HepG2 (cell line): ENCODE measurements at regions not wholly inside any gene's neighbourhood (a gene's known extent, or its start where the extent isn't known, plus 50 kb on each side); places are given as distances from the start of the nearest gene placed in this dataset.

Experiments used
- ATAC-seq: fragments of 200-7000 bp; cut with Tn5 transposase; 3 replicates; pipeline ENCODE4 v1.9.1; 2020; ENCODE audit warnings: mild to moderate bottlenecking, moderate library complexity
- BruUV-seq: library from RNA; stranded (reverse); fragments of 400-500 nt; replicated peaks from 2 replicates; lab custom pipeline; 2021; lab: Mats Ljungman, UMichigan
- CTCF ChIA-PET: fragments of 300-600 bp; formaldehyde crosslinking; extraction: SDS; loops from one replicate; lab custom pipeline; 2021; ENCODE audit warnings: low total read pairs, inconsistent platforms, low intra/inter-chr PET ratio; lab: Yijun Ruan, JAX
- POLR2A ChIA-PET: fragments of 350-600 bp; sonication (Branson Sonifier 250); formaldehyde crosslinking; loops from one replicate; lab custom pipeline; 2020; ENCODE audit warnings: antibody characterized with exemption, inconsistent platforms; lab: Yijun Ruan, JAX
- DNase-seq: peaks from one replicate; pipeline ENCODE4 v3.0.0-alpha.2; 2015; ENCODE audit warnings: low spot score
- FAIRE-seq: peaks from 3 replicates; lab custom pipeline; 2011; peaks lifted over from hg19 to GRCh38; lab: Jason Lieb, UNC
- H2AFZ ChIP-seq: one replicate; pipeline ENCODE4 v1.6.1; 2011; ENCODE audit warnings: low read length, inconsistent platforms
- H3K27ac ChIP-seq: fragments of 300-600 bp; 3 replicates; pipeline ENCODE4 v1.8.0; 2011; ENCODE audit warnings: mixed run types, mild to moderate bottlenecking, mixed read lengths, low read length, inconsistent platforms; ENCODE audit not compliant: insufficient read depth; ENCODE audit errors: extremely low read length
- H3K27me3 ChIP-seq, 2 experiments: fragments of 200-600 bp in 1 of 2; 2 replicates in 1 of 2; 3 replicates in 1 of 2; pipeline versions ENCODE4 v1.6.0 to v1.8.0; 2011; ENCODE audit warnings: low read length in 2 of 2, mild to moderate bottlenecking in 2 of 2, moderate library complexity in 2 of 2, inconsistent platforms in 1 of 2; ENCODE audit not compliant: insufficient read depth in 2 of 2, control insufficient read depth in 1 of 2
- H3K36me3 ChIP-seq, 2 experiments: fragments of 200-600 bp in 1 of 2; replicated peaks in 1 of 2; 2 replicates in 1 of 2; 3 replicates in 1 of 2; pipeline versions ENCODE4 v1.5.1 to v1.8.0; 2011; ENCODE audit warnings: low read length in 2 of 2, inconsistent platforms in 1 of 2; ENCODE audit not compliant: insufficient read depth in 2 of 2, control insufficient read depth in 1 of 2
- H3K4me1 ChIP-seq: 2 replicates; pipeline ENCODE4 v1.5.1; 2012; ENCODE audit warnings: low read length, inconsistent platforms; ENCODE audit not compliant: insufficient read depth
- H3K4me2 ChIP-seq: 2 replicates; pipeline ENCODE4 v1.6.0; 2011; ENCODE audit warnings: low read depth, low read length, inconsistent platforms
- H3K4me3 ChIP-seq, 3 experiments: fragments of 200-600 bp in 1 of 3; sonication (generic), shearing (Covaris generic) in 1 of 3; replicated peaks in 1 of 3; 2 replicates each; pipeline ENCODE4 v1.5.1; 2011 to 2016; ENCODE audit warnings: low read length in 3 of 3, inconsistent platforms in 2 of 3, low read depth in 2 of 3, mild to moderate bottlenecking in 2 of 3, control low read depth in 1 of 3, mixed read lengths in 1 of 3; ENCODE audit not compliant: insufficient read depth in 1 of 3
- H3K79me2 ChIP-seq: one replicate; pipeline ENCODE4 v1.6.1; 2011; ENCODE audit warnings: low read length, inconsistent platforms; ENCODE audit not compliant: insufficient read depth
- H3K9ac ChIP-seq: 2 replicates; pipeline ENCODE4 v1.6.0; 2011; ENCODE audit warnings: mild to moderate bottlenecking, low read depth, low read length, inconsistent platforms; ENCODE audit not compliant: insufficient read depth
- H3K9me3 ChIP-seq: 2 replicates; pipeline ENCODE4 v1.5.1; 2012; ENCODE audit warnings: mild to moderate bottlenecking, low read length
- H4K20me1 ChIP-seq: 2 replicates; pipeline ENCODE4 v1.6.0; 2011; ENCODE audit warnings: inconsistent platforms, mild to moderate bottlenecking, low read length, moderate library complexity; ENCODE audit not compliant: insufficient read depth
- CCDC6 ChIP-seq: sonication (generic); formaldehyde crosslinking; IDR thresholded peaks from 2 replicates; pipeline ENCODE4 v1.8.1; 2022; ENCODE audit warnings: mild to moderate bottlenecking, missing genetic modification reagents, moderate library complexity
- PAXIP1 ChIP-seq: sonication (generic); formaldehyde crosslinking; conservative IDR thresholded peaks from 2 replicates; pipeline ENCODE4 v1.4.0; 2020; ENCODE audit warnings: mild to moderate bottlenecking, missing genetic modification reagents, moderate library complexity
- SNAI1 ChIP-seq: sonication (generic); formaldehyde crosslinking; IDR thresholded peaks from 2 replicates; pipeline ENCODE4 v1.5.0; 2020; ENCODE audit warnings: mild to moderate bottlenecking, missing genetic modification reagents, borderline replicate concordance
- ZNF761 ChIP-seq: sonication (generic); formaldehyde crosslinking; conservative IDR thresholded peaks from 2 replicates; pipeline ENCODE4 v1.4.0; 2020; ENCODE audit warnings: mild to moderate bottlenecking, missing genetic modification reagents
- whole genome bisulfite sequencing: methylation state at CpG from one replicate; pipeline ENCODE4 v1.1.6; 2017; ENCODE audit warnings: low lambda C conversion rate; 5-methylcytosine and 5-hydroxymethylcytosine counted together
- in situ Hi-C: cut with HindIII; loops from 2 replicates; pipeline ENCODE4 v1.10.0; 2017; ENCODE audit warnings: low pct_unique_long_range_greater_than_20kb; ENCODE audit not compliant: extremely low pct_ligation_motif_present
- intact Hi-C: fragments of 100-400 bp; cut with micrococcal nuclease; formaldehyde crosslinking; loops from one replicate; pipeline ENCODE4 v1.10.0; 2022; ENCODE audit not compliant: unreplicated experiment

- Histone ChIP-seq H3K9me3 (peaks cover 70% of the 10 kb centered on the region), H3K4me3 (no peak overlapping the region), H3K27me3 (no peaks in the 10 kb centered on the region), H3K79me2 (no peaks in the 10 kb centered on the region), H3K36me3 (no peaks in the 10 kb centered on the region)
- no TSS peak for BruUV-seq
- DNase-seq = no peak
- no peak for ATAC-seq
- no peak for TF ChIP-seq ZNF761 (CRISPR knock-in tag)
- TF ChIP-seq, all 625 proteins: peak for 0
- intact Hi-C loops (no loop called here), in situ Hi-C loops (no loop called here)
- no peak for FAIRE-seq
- 0% methylated on average over 2 of the region's 2 CpGs for WGBS
- H2AFZ ChIP-seq = no peak overlapping the region
- no peak overlapping the region for H3K27ac ChIP-seq
- ChIA-PET POLR2A (no interaction called here), CTCF (no interaction called here)
- H3K4me2 ChIP-seq = no peak overlapping the region
- no peak overlapping the region for H3K9ac ChIP-seq
- H3K4me1 ChIP-seq = no peaks in the 10 kb centered on the region
- no peaks in the 10 kb centered on the region for H4K20me1 ChIP-seq
Measured at GRCh38 chr9:78954286-78954685, 617.5 kb upstream of the TLE4 start.

- DNase-seq = no peak
- TF ChIP-seq PAXIP1 (CRISPR knock-in tag) (no peak), CCDC6 (no peak), SNAI1 (CRISPR knock-in tag) (no peak)
- TF ChIP-seq, all 625 proteins: peak for 0
- ATAC-seq = no peak
- peaks cover 66% of the 10 kb centered on the region for H3K9me3 ChIP-seq
- intact Hi-C loops (no loop called here), in situ Hi-C loops (no loop called here)
- no peaks in the 10 kb centered on the region for H4K20me1 ChIP-seq
- no TSS peak for BruUV-seq
- no peak for FAIRE-seq
- H3K4me1 ChIP-seq = no peaks in the 10 kb centered on the region
- peaks cover 0 to 1% of the 10 kb centered on the region in 2 experiments; a peak in 1 of 5 replicates for H3K27me3 ChIP-seq
- ChIA-PET CTCF (no interaction called here), POLR2A (no interaction called here)
- no peak overlapping the region for H3K9ac ChIP-seq
- no peak overlapping the region for H3K27ac ChIP-seq
- 0% methylated on average over 2 of the region's 2 CpGs for WGBS
- H3K4me2 ChIP-seq = no peak overlapping the region
- no peaks in the 10 kb centered on the region for H3K79me2 ChIP-seq
- no peak overlapping the region for H2AFZ ChIP-seq
- no peak overlapping the region for H3K4me3 ChIP-seq
- no peaks in the 10 kb centered on the region for H3K36me3 ChIP-seq
Measured at GRCh38 chr9:78958892-78959291, 612.9 kb upstream of the TLE4 start.
